NB4 (cell line): ENCODE measurements at regions not wholly inside any gene's neighbourhood (a gene's known extent, or its start where the extent isn't known, plus 50 kb on each side); places are given as distances from the start of the nearest gene placed in this dataset.

ENCODE experiments used
- MYC ChIP-seq: IDR thresholded peaks from 2 replicates; pipeline ENCODE4 v1.6.1; 2011; ENCODE audit warnings: low read depth, low read length
- POLR2A ChIP-seq: IDR thresholded peaks from 2 replicates; pipeline ENCODE4 v1.6.1; 2011; ENCODE audit warnings: mild to moderate bottlenecking; ENCODE audit not compliant: insufficient read length; ENCODE audit errors: extremely low read depth
- TF ChIP-seq, protein P1 (sequence below): IDR thresholded peaks from one replicate; pipeline ENCODE4 v1.5.1; 2012; ENCODE audit warnings: low read depth, low read length
- TF ChIP-seq, protein P2 (sequence below): IDR thresholded peaks from 2 replicates; pipeline ENCODE4 v1.6.1; 2011; ENCODE audit warnings: low read depth, low read length

DNA sequence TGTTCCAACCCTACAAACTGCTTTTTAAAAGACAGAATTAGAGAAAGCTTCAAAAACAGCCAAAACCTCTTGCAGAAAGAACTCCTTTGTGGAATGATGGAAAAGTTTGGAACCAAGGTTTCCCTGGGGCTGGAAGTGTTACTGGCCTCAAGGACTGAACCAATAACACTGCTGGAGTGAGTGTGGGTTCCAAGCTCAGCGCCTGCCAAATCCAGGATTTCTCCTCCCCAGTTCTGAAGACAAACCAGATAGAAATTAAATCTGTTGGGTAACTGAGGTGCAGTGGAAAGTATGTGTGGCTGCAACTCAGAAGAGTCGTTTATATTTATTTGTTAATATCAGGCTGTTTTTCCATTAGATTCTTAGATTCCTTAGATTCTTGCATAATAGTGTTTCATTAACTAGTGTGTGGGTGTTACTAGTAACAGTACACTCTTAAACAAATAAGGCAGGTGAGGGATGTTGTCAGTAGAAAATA is 66.5 kb upstream of the FNDC3B start:
- TF ChIP-seq, protein P1, sequence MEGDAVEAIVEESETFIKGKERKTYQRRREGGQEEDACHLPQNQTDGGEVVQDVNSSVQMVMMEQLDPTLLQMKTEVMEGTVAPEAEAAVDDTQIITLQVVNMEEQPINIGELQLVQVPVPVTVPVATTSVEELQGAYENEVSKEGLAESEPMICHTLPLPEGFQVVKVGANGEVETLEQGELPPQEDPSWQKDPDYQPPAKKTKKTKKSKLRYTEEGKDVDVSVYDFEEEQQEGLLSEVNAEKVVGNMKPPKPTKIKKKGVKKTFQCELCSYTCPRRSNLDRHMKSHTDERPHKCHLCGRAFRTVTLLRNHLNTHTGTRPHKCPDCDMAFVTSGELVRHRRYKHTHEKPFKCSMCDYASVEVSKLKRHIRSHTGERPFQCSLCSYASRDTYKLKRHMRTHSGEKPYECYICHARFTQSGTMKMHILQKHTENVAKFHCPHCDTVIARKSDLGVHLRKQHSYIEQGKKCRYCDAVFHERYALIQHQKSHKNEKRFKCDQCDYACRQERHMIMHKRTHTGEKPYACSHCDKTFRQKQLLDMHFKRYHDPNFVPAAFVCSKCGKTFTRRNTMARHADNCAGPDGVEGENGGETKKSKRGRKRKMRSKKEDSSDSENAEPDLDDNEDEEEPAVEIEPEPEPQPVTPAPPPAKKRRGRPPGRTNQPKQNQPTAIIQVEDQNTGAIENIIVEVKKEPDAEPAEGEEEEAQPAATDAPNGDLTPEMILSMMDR, result no peak
- TF ChIP-seq POLR2A (no peak), MYC (no peak)
- TF ChIP-seq, protein P2, sequence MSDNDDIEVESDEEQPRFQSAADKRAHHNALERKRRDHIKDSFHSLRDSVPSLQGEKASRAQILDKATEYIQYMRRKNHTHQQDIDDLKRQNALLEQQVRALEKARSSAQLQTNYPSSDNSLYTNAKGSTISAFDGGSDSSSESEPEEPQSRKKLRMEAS, result no peak
